Fibroblast of lung (primary cell): ENCODE measurements at regions not wholly inside any gene's neighbourhood (a gene's known extent, or its start where the extent isn't known, plus 50 kb on each side); places are given as distances from the start of the nearest gene placed in this dataset.

Source experiments
- DNase-seq, 2 donors: peaks; one replicate each; pipeline versions ENCODE4 v3.0.0 to v3.0.0-alpha.2; 2010; ENCODE audit warnings: low read depth in 2 of 2
- H2AFZ ChIP-seq: 2 replicates; pipeline ENCODE4 v1.5.1; 2012; ENCODE audit warnings: low read length, control low read depth, inconsistent platforms
- H3K27ac ChIP-seq: 2 replicates; pipeline ENCODE4 v1.5.1; 2011; ENCODE audit warnings: low read length, control low read depth; ENCODE audit not compliant: insufficient read depth
- H3K27me3 ChIP-seq: 2 replicates; pipeline ENCODE4 v1.5.1; 2011; ENCODE audit warnings: mild to moderate bottlenecking, low read length; ENCODE audit not compliant: control insufficient read depth, insufficient read depth
- H3K36me3 ChIP-seq: 2 replicates; pipeline ENCODE4 v1.5.1; 2011; ENCODE audit warnings: low read length; ENCODE audit not compliant: control insufficient read depth, insufficient read depth
- H3K4me1 ChIP-seq: 2 replicates; pipeline ENCODE4 v1.5.1; 2011; ENCODE audit warnings: low read length; ENCODE audit not compliant: control insufficient read depth, insufficient read depth; ENCODE audit errors: extremely low read depth
- H3K4me2 ChIP-seq: 2 replicates; pipeline ENCODE4 v1.5.1; 2011; ENCODE audit warnings: low read length, control low read depth; ENCODE audit not compliant: insufficient read depth; ENCODE audit errors: extremely low read depth
- H3K4me3 ChIP-seq, 4 experiments: fragments of 200-600 bp in 1 of 4; sonication (generic) in 1 of 4; replicated peaks in 1 of 4; 2 replicates each; pipeline ENCODE4 v1.5.1; 2011 to 2016; ENCODE audit warnings: low read length in 4 of 4, low read depth in 3 of 4, mild to moderate bottlenecking in 3 of 4, control low read depth in 2 of 4, inconsistent platforms in 1 of 4, mixed read lengths in 1 of 4; ENCODE audit not compliant: insufficient read depth in 1 of 4; ENCODE audit errors: control extremely low read depth in 1 of 4
- H3K79me2 ChIP-seq: 2 replicates; pipeline ENCODE4 v1.5.1; 2012; ENCODE audit warnings: mild to moderate bottlenecking, low read length, inconsistent platforms; ENCODE audit not compliant: control insufficient read depth, insufficient read depth
- H3K9ac ChIP-seq: 2 replicates; pipeline ENCODE4 v1.5.1; 2011; ENCODE audit warnings: mild to moderate bottlenecking, low read length, control low read depth; ENCODE audit not compliant: insufficient read depth
- H3K9me3 ChIP-seq: 2 replicates; pipeline ENCODE4 v1.5.1; 2012; ENCODE audit warnings: low read depth, low read length; ENCODE audit not compliant: control insufficient read depth, insufficient read depth
- H4K20me1 ChIP-seq: 2 replicates; pipeline ENCODE4 v1.5.1; 2011; ENCODE audit warnings: low read length; ENCODE audit not compliant: control insufficient read depth, insufficient read depth; ENCODE audit errors: extremely low read depth
- CTCF ChIP-seq, 2 donors: IDR thresholded peaks in 1 of 2; conservative IDR thresholded peaks in 1 of 2; 1 replicate in 1 of 2; 2 replicates in 1 of 2; pipeline ENCODE4 v1.5.1; 2011 to 2012; ENCODE audit warnings: low read length in 2 of 2, control low read depth in 1 of 2, inconsistent platforms in 1 of 2, low read depth in 1 of 2, mild to moderate bottlenecking in 1 of 2
- EZH2 ChIP-seq: IDR thresholded peaks from 2 replicates; pipeline ENCODE4 v1.5.1; 2012; ENCODE audit warnings: low read length, control low read depth, mild to moderate bottlenecking; ENCODE audit errors: missing control alignments

- TF ChIP-seq EZH2 (no peak), CTCF (conservative IDR thresholded peaks at IDR 0.05 in 1 of 2, IDR thresholded peaks at IDR 0.05 in 1 of 2; ENCODE audit: low read depth in 1 of 2, low read length in 2 of 2) (no peak)
Observed at GRCh38 chr5:68658810-68659372, 434.9 kb upstream of the SLC30A5 start.

GRCh38 chr5:68659881-68660280 lies 433.9 kb upstream of the SLC30A5 start:
- Histone ChIP-seq H3K9ac (no peak overlapping the region), H3K27ac (no peak overlapping the region), H3K4me3 (no peak overlapping the region), H2AFZ (no peak overlapping the region), H3K36me3 (no peaks in the 10 kb centered on the region), H3K4me1 (no peaks in the 10 kb centered on the region), H3K27me3 (no peaks in the 10 kb centered on the region), H3K79me2 (no peaks in the 10 kb centered on the region), H3K9me3 (no peaks in the 10 kb centered on the region), H4K20me1 (no peaks in the 10 kb centered on the region), H3K4me2 (no peak overlapping the region)
- DNase-seq, result peak in 1 of 2 donors; percentile 2
- no peak for TF ChIP-seq CTCF (conservative IDR thresholded peaks at IDR 0.05 in 1 of 2, IDR thresholded peaks at IDR 0.05 in 1 of 2; ENCODE audit: low read depth in 1 of 2, low read length in 2 of 2)
- TF ChIP-seq EZH2, result no peak

More at GRCh38 chr5:68658810-68659372, 434.9 kb upstream of the SLC30A5 start:
- Histone ChIP-seq H3K36me3 (no peaks in the 10 kb centered on the region), H3K9ac (no peak overlapping the region), H3K27ac (no peak overlapping the region), H3K4me1 (no peaks in the 10 kb centered on the region), H3K27me3 (no peaks in the 10 kb centered on the region), H3K9me3 (no peaks in the 10 kb centered on the region), H4K20me1 (no peaks in the 10 kb centered on the region), H2AFZ (no peak overlapping the region), H3K4me3 (no peak overlapping the region), H3K4me2 (no peak overlapping the region), H3K79me2 (no peaks in the 10 kb centered on the region)
- no peak for DNase-seq

- peak; percentile 35 to 43 for TF ChIP-seq CTCF (conservative IDR thresholded peaks at IDR 0.05 in 1 of 2, IDR thresholded peaks at IDR 0.05 in 1 of 2; ENCODE audit: low read depth in 1 of 2, low read length in 2 of 2)
- TF ChIP-seq EZH2, result no peak
- H3K4me2 ChIP-seq, result no peak overlapping the region
- no peak overlapping the region for H3K4me3 ChIP-seq
- H2AFZ ChIP-seq, result no peak overlapping the region
- no peaks in the 10 kb centered on the region for H4K20me1 ChIP-seq
- peak in 1 of 2 donors; percentile 17 for DNase-seq
- no peaks in the 10 kb centered on the region for H3K79me2 ChIP-seq
- H3K27me3 ChIP-seq, result no peaks in the 10 kb centered on the region
- no peaks in the 10 kb centered on the region for H3K4me1 ChIP-seq
- no peaks in the 10 kb centered on the region for H3K36me3 ChIP-seq
- no peak overlapping the region for H3K9ac ChIP-seq
- no peak overlapping the region for H3K27ac ChIP-seq
- H3K9me3 ChIP-seq, result no peaks in the 10 kb centered on the region
Observed at GRCh38 chr5:68661237-68661636, 432.6 kb upstream of the SLC30A5 start.
